GM19397 (cell line): ENCODE measurements at regions not wholly inside any gene's neighbourhood (a gene's known extent, or its start where the extent isn't known, plus 50 kb on each side); places are given as distances from the start of the nearest gene placed in this dataset.
"Not testable (repeated sequence)": the region's sequence is repeated elsewhere in the genome, so short reads cannot be mapped to it uniquely, and the experiment has no call there.

Source experiments
- ATAC-seq: cut with Tn5 transposase; IDR thresholded peaks from one replicate; pipeline ENCODE4 v1.9.1; 2021; ENCODE audit warnings: mild to moderate bottlenecking, moderate library complexity; ENCODE audit not compliant: unreplicated experiment

GRCh38 chr4:124067046-124067445 is 645.5 kb downstream of the ANKRD50 start:
- ATAC-seq, result no peak

- no peak for ATAC-seq
These were observed 641.6 kb downstream of the ANKRD50 start for GRCh38 chr4:124070688-124071484.

GRCh38 chr4:124075276-124075675 is 637.3 kb downstream of the ANKRD50 start:
- ATAC-seq, result not testable (repeated sequence)

- no peak for ATAC-seq
These were observed 633.3 kb downstream of the ANKRD50 start for GRCh38 chr4:124079174-124079780.

DNA sequence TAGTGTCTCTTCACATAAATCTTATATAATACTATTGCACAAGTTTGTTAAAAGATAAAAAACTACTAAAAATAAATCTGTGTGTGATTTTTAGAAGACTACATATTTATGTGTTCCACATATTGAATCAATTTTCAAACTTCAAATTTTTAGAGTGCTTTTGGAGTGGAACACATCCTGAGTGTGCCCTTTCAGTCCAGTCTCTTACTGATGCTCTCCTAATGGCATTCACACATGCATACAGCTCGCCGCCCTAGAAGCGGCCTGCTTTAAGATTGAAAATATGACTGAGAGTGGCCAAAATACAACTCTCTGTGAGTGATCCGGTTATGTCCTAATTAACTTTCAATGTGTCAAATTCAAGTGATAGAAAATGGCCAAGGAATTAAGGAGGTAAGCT is 628.8 kb downstream of the ANKRD50 start:
- no peak for ATAC-seq

- ATAC-seq, result no peak
These were observed 626.9 kb downstream of the ANKRD50 start for GRCh38 chr4:124085561-124086180.

GRCh38 chr4:124090021-124090420 is 622.5 kb downstream of the ANKRD50 start:
- no peak for ATAC-seq

DNA sequence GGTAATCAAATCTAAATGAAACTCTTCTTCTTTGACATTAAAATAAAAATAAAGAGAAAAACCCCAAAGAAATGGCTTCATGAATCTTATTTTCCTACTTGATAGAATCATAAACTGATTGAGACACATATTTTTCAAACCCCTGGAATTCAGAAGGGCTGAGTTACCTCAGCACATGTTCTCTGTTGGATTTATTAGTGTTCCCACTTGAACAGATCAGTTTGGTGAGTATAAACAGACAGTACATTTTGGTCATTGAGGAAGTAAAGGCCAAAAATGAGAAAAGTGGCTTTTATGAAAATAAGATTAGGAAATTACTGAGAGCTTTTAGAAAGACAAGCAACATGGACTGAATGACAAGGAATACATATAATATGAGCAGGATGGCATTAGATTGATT is 620.4 kb downstream of the ANKRD50 start:
- no peak for ATAC-seq

GRCh38 chr4:124092541-124092984 is 620.0 kb downstream of the ANKRD50 start:
- no peak for ATAC-seq

GRCh38 chr4:124095621-124096020 is 616.9 kb downstream of the ANKRD50 start:
- no peak for ATAC-seq

DNA sequence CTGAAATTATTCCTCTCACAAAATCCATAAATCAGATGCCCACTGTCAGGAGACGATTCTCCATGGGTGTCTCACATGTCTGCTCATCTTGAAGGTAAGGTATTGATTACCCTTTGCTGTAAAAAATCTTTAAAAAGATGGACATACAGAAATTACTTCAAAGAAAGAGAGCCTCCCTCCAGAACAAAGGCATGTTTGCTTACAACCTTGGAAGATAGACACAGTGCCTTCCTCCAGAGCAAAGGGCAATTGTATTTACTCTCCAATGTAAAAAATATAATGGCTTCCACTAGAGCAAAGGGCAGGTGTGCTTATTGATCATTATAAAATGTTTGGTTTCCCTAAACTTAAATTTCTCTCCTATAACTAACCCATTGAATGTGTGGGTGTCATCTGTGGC is 616.2 kb downstream of the ANKRD50 start:
- no peak for ATAC-seq

DNA sequence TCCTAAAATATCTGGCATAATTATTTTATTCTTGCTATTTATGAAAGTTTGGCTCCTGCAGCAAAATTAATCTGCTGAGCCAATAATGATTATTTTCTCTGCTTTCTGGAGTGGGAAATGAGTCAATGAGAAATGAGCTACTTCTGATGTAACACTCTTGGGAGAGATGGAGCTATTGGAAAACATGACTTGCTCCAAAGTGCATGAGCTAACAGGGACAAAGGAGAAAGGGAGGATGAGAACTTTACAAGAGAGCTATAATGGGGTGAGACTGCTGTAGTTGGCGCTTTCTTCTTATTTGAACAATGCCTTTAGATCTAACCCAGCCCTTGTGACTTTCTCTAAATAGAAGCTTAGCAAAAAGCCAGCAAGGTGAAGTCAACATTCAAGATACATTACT is 615.1 kb downstream of the ANKRD50 start:
- ATAC-seq, result no peak

DNA sequence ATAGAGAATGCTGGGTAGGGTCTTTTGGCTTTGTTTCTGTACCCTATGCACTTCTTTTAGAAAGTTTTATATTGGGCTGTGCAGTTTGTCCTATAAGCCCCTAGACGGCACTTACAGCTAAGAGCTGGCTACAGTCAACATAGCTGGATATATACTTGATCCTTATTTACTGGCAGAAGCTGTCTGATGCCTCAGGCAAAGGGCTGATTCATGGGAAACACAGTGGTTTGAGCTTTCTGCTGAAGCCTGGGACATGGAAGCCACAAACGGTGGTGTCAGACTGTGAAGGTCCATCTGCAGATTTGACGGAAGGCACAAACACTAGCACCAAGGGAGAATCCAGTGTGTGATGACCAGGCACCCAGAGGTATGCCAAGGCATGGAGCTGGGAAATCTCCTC is 608.4 kb downstream of the ANKRD50 start:
- no peak for ATAC-seq

- no peak for ATAC-seq
These were observed 607.9 kb downstream of the ANKRD50 start for GRCh38 chr4:124104628-124105027.

DNA sequence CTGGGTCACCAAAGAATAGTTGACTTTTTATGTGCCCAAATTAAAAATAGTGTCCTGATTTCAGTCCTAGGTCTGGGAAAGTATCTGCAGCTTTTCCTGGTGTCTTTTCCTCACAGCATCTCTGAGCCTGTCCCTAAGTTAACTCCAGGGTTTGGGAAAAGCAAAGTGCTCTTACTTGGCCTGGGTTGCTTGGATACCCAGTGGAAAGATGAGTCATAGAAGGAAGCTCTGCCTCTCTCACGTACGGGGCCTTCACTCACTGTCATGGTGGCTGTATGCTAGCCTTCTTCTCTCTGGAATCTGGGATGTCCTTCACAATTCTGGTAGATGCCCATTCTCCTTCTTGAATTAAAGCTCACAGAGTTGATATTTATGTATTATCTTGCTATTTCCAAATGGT is 607.3 kb downstream of the ANKRD50 start:
- no peak for ATAC-seq

- ATAC-seq, result no peak
These were observed 601.1 kb downstream of the ANKRD50 start for GRCh38 chr4:124111411-124111810.

- ATAC-seq, result no peak
These were observed 600.6 kb downstream of the ANKRD50 start for GRCh38 chr4:124111922-124112321.

GRCh38 chr4:124118061-124118460 is 594.5 kb downstream of the ANKRD50 start:
- no peak for ATAC-seq

GRCh38 chr4:124121461-124121971 is 591.0 kb downstream of the ANKRD50 start:
- no peak for ATAC-seq

DNA sequence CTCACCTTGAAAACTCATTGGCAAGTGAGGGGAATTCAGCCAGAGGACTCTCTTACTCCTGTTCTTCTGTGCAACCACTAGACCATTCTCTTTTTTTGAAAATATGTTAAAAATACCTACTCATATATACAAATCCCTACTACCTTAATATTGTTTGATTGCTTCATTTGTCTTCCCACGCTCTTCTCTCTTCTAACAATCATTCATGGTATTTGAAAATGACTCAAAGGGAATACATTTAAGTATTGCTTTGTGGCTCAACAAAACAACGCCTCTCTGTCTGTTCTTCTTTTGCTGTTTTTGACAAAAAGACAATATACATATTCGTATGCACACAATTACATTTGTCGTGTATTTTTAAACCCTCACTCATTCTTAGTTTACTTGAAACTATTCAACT is 589.4 kb downstream of the ANKRD50 start:
- ATAC-seq, result no peak

DNA sequence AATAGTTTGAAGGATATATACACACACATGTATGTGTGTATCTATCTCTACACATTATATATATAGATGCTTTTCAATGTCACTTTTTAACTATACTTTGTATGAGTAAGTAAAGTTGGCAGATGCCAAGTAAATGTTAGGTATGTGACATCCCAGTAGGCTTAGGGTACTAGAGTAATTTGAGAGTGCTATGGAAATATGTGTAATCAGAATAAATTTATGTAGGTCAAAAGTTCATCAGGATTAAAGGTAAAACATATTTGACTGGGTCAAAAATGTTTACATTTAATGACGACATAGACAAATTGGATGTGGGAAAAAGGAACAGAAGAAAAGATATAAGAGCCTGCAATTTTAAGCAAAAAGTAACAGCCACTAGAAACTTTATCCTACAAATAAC is 588.8 kb downstream of the ANKRD50 start:
- ATAC-seq, result no peak

- ATAC-seq, result not testable (repeated sequence)
These were observed 581.2 kb downstream of the ANKRD50 start for GRCh38 chr4:124131324-124131723.
